ENCODE measurements at regions not wholly inside any gene's neighbourhood (a gene's known extent, or its start where the extent isn't known, plus 50 kb on each side); places are given as distances from the start of the nearest gene placed in this dataset.

GRCh38 chr9:115790520-115790919 is 363.1 kb upstream of the PAPPA start:
- TF ChIP-seq CTCF (IDR thresholded peaks at IDR 0.05; ENCODE audit: low read depth, low read length, missing input control) (no peak), MAX (IDR thresholded peaks at IDR 0.05) (no peak), RAD21 (IDR thresholded peaks at IDR 0.05) (no peak), ATF3 (IDR thresholded peaks at IDR 0.05) (no peak), REST (IDR thresholded peaks at IDR 0.05) (no peak), EGR1 (IDR thresholded peaks at IDR 0.05; ENCODE audit: low read depth in 2 of 2) (no peak)

Measured in liver (tissue), 3 donors.